ENCODE measurements at regions not wholly inside any gene's neighbourhood (a gene's known extent, or its start where the extent isn't known, plus 50 kb on each side); places are given as distances from the start of the nearest gene placed in this dataset.

GRCh38 chr4:78689700-78690323 lies 86.3 kb upstream of the BMP2K start:
- TF ChIP-seq ZNF138 (CRISPR knock-in tag; IDR thresholded peaks at IDR 0.05; ENCODE audit: low read depth) (no peak), ZBTB44 (CRISPR knock-in tag; IDR thresholded peaks at IDR 0.05) (no peak), ASH2L (IDR thresholded peaks at IDR 0.05; ENCODE audit: insufficient read length, low read depth, low read length) (no peak), ZEB1 (IDR thresholded peaks at IDR 0.05; ENCODE audit: insufficient replicate concordance, low read depth) (no peak), MTERF4 (CRISPR knock-in tag; IDR thresholded peaks at IDR 0.05) (no peak), ZBTB33 (CRISPR knock-in tag; IDR thresholded peaks at IDR 0.05) (no peak), ZMAT3 (CRISPR knock-in tag; conservative IDR thresholded peaks at IDR 0.05) (no peak), ATAD3A (CRISPR knock-in tag; IDR thresholded peaks at IDR 0.05) (no peak), ZNF430 (CRISPR knock-in tag; IDR thresholded peaks at IDR 0.05) (no peak), CEBPB (IDR thresholded peaks at IDR 0.05; ENCODE audit: borderline replicate concordance, low read depth, low read length) (no peak), ZFP36L2 (CRISPR knock-in tag; IDR thresholded peaks at IDR 0.05) (no peak), ZFP36 (IDR thresholded peaks at IDR 0.05; ENCODE audit: borderline replicate concordance, low read depth, low read length, partially characterized antibody) (no peak), HDAC2 (CRISPR knock-in tag; IDR thresholded peaks at IDR 0.05) (no peak)

Measured in HepG2 (cell line).